ENCODE measurements at regions not wholly inside any gene's neighbourhood (a gene's known extent, or its start where the extent isn't known, plus 50 kb on each side); places are given as distances from the start of the nearest gene placed in this dataset.

DNA sequence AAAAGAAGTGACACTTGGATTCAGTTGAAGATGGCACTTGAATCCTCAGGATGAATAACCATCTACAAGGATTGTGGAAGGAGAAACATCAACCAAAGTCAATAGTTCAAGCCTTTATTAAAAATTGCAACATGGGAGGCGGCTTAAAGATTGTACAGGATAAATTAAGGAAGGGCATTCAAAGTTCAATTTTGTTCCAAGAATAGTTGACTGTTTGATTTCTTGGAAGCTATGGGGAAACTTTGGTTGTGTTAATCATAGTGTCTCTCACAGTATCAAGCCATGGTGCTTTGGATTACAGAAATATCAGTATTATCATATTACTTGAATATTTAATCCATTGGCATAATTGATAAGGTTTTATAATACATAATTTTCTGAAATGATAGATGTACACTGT is 1844.3 kb downstream of the MAT2B start:
- no peak for DNase-seq (ENCODE audit: low read depth)
- no peak overlapping the region for H3K4me3 ChIP-seq (ENCODE audit: low read depth, low read length)
- TF ChIP-seq, protein P1, sequence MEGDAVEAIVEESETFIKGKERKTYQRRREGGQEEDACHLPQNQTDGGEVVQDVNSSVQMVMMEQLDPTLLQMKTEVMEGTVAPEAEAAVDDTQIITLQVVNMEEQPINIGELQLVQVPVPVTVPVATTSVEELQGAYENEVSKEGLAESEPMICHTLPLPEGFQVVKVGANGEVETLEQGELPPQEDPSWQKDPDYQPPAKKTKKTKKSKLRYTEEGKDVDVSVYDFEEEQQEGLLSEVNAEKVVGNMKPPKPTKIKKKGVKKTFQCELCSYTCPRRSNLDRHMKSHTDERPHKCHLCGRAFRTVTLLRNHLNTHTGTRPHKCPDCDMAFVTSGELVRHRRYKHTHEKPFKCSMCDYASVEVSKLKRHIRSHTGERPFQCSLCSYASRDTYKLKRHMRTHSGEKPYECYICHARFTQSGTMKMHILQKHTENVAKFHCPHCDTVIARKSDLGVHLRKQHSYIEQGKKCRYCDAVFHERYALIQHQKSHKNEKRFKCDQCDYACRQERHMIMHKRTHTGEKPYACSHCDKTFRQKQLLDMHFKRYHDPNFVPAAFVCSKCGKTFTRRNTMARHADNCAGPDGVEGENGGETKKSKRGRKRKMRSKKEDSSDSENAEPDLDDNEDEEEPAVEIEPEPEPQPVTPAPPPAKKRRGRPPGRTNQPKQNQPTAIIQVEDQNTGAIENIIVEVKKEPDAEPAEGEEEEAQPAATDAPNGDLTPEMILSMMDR (IDR thresholded peaks at IDR 0.05; ENCODE audit: control insufficient read depth, extremely low read depth, insufficient read depth), result no peak

DNA sequence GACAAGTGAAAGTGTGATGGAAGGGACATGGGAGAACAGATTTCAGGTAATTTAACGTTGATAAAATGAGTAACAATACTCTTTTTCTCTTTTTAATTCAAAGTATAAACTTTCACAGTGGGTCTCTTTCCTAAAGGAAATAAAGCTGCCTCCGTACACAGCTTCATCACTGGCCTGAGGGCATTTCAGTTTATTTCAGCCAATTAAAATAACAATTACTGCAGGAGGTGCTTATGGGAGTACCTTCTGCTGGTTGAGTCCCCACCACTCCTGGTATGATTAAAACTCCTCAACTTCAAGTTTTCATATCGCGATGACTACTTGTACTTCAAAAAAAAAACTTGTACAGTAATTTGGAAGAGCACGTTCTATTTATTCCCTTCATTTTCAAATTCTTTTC is 1845.9 kb downstream of the MAT2B start:
- DNase-seq (ENCODE audit: low read depth), result no peak
- TF ChIP-seq, protein P1 (IDR thresholded peaks at IDR 0.05; ENCODE audit: control insufficient read depth, extremely low read depth, insufficient read depth), result no peak
- no peak overlapping the region for H3K4me3 ChIP-seq (ENCODE audit: low read depth, low read length)

DNA sequence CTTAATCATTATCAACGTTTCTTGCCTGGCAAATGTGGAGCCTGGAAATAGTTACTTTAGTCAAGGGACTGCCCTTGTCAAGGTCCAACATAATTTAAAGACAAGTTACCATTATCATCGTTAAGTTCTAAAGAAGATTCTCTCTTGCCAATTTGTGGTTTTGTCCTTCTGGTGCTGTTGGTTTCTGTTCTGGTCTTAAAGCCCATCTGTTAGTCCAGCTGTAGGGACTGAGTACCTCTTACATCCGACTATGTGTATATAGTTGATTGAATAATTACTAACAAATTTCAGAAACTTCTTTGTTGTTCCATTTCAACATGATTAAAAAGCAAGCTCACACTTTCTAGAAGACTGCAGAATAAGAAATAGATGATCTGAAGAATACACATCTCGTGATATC is 1854.9 kb downstream of the MAT2B start:
- no peak for DNase-seq (ENCODE audit: low read depth)
- H3K4me3 ChIP-seq (ENCODE audit: low read depth, low read length), result no peak overlapping the region
- TF ChIP-seq, protein P1 (IDR thresholded peaks at IDR 0.05; ENCODE audit: control insufficient read depth, extremely low read depth, insufficient read depth), result no peak

DNA sequence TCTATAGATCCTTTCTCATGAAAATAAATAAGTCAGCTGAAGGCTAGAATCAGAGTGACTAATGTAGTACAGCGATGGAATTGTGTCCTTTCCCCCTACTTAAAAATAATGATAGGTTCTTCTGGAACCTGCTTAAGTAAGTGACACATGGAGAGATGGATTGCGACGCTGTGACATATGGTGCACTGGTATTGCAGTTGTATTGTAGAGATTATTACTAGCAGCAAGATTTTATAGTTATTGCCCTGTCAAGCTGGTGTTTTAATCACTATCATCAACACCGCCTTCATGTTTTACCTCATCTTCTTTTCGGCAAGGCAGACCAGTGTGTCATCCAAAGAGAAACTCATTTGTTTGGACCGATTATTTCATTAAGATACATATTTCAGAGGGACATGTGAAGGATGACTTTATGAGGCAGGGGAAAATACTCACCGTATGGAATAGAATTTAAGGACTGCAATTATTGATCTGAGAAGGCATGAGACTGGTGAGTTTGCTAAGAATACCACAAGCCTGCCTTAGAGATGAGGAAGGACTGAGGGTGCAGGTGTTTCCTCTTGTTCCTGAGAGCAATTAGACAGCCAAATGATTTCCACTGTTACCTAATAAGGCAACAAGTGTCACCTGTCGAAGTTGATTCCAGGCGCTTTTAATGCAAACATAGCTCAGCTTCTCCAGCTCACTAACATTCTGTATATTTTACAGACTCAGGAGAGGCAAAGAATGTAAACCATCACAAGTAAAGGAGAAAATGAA is 1855.5 kb downstream of the MAT2B start:
- TF ChIP-seq, protein P1 (IDR thresholded peaks at IDR 0.05; ENCODE audit: control insufficient read depth, extremely low read depth, insufficient read depth), result no peak
- no peak for DNase-seq (ENCODE audit: low read depth)
- no peak overlapping the region for H3K4me3 ChIP-seq (ENCODE audit: low read depth, low read length)

DNA sequence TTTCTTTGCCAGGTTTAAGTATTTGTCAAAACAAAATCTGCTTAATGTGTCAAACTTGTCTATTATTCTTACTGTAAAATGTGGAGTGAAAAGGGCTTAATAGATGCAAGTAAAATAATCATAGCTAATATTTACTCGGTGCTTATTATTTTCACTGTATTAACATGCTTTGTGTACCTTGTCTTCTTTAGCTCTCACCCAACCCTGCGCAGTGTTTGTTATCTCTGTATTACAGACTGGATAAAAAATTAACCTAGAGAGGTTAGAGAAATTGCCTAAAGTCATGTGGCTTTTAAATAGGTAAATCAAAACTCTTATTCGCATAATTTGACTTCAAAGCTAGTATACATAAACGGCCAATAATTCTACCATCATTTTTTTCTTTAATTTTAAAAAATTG is 1864.8 kb downstream of the MAT2B start:
- no peak for DNase-seq (ENCODE audit: low read depth)
- TF ChIP-seq, protein P1 (IDR thresholded peaks at IDR 0.05; ENCODE audit: control insufficient read depth, extremely low read depth, insufficient read depth), result no peak
- H3K4me3 ChIP-seq (ENCODE audit: low read depth, low read length), result no peak overlapping the region

DNA sequence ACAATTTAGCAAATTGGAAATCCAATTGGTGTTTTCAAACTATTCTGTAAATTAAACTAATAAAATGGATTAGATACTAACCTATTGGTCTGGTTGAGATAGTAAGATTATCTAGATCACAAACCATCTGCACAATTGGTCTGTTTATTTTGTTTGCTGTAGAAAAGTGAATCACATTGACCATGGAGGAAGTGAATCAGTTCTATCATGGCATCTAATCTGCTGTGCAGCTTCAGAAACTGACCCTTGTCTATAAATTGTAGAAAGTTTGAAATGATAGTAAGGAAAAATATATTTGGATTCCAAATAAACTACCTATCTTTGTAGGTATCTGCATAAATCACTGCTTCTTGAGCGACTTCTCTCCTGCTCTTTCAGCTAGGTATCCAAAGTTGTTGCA is 1865.4 kb downstream of the MAT2B start:
- no peak overlapping the region for H3K4me3 ChIP-seq (ENCODE audit: low read depth, low read length)
- no peak for DNase-seq (ENCODE audit: low read depth)
- TF ChIP-seq, protein P1 (IDR thresholded peaks at IDR 0.05; ENCODE audit: control insufficient read depth, extremely low read depth, insufficient read depth), result no peak

DNA sequence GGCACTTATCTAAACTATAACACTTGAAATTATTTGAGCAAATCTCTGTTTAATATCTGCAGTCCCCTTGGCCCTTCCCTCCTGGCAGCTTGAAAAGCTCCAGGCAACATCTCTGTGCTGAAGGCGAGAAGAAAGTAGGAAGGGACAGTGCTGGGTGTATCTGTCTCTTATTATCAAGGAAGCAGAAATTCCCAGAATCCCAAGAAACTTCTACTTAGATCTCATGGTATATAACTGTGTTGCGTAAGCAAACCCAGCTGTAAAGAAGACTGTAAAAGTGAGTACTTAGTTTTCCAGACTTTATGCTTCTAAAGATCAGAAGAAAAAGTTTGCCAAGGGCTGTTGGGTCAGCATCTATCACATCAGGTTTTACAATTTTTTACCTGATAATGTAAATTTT is 1869.8 kb downstream of the MAT2B start:
- TF ChIP-seq, protein P1 (IDR thresholded peaks at IDR 0.05; ENCODE audit: control insufficient read depth, extremely low read depth, insufficient read depth), result no peak
- no peak for DNase-seq (ENCODE audit: low read depth)
- H3K4me3 ChIP-seq (ENCODE audit: low read depth, low read length), result no peak overlapping the region

Data from LNCaP clone FGC (cell line).